ENCODE measurements at regions not wholly inside any gene's neighbourhood (a gene's known extent, or its start where the extent isn't known, plus 50 kb on each side); places are given as distances from the start of the nearest gene placed in this dataset.
"Not testable (repeated sequence)": the region's sequence is repeated elsewhere in the genome, so short reads cannot be mapped to it uniquely, and the experiment has no call there.

DNA sequence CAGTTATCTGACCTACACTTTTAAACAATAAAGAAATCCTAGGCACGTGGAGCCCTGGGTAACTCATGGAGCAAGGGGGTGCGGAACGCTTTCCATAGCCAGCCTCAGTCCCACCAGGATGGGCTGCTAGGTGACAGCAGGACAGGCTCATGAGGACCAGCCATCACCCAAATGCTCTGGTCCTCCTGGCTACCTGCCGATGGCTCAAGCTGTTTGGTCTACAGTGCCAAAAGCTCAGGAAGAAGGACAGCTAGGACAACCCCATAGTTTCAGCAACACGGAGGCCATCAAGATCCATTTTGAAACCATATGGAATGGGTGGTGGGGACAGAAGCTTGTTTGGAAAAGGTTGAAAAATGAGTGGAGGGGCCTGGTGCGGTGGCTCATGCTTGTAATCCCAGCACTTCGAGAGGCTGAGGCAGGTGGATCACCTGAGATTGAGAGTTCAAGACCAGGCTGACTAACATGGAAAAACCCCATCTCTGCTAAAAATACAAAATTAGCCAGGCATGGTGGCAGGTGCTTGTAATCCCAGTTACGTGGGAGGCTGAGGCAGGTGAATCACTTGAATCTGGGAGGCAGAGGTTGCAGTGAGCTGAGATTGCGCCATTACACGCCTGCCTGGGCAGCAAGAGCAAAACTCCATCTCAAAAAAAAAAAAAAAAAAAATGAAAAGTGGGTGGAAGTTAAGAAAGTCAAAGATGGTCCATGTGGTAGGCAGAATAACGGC, 93.7 kb upstream of the ALDH3B2 start:
- not testable (repeated sequence) for DNase-seq (ENCODE audit: low read depth)

DNA sequence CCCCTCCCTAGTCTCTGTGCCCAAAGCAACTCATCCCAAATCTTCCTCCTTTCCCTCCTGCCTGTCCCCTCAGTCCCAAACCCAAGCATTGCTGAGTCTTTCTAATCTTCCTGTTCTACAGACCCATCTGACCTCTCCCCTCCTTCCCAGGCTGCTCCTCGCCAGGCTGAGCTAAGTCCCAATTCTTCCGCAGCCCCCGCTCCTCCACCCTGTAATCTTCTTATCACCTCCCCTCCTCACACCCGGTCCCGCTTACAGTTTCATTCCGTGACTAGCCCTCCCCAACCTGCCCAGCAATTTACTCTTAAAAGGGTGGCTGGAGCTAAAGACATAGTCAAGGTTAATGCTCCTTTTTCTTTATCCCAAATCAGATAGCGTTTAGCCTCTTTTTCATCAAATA, 86.8 kb upstream of the ALDH3B2 start:
- not testable (repeated sequence) for DNase-seq (ENCODE audit: low read depth)

DNA sequence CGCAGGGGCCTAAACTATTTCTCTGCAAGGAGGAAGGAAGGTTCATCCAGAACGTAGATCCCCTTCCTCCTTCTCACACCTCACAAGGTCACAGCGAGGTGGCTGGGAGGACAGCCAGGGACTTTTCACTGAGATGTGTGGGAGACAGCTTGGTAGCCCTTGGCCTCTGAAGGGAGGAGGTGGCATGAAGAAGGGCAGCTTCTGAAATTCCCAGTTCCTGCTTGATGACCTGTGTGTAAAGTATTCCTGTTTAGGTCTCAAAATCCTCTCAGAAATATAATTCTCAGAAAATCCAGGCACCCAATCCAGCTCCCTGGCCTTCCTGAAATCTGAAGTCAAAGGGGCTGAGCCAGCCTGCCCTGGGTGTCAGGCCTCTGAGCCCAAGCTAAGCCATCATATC, 84.9 kb upstream of the ALDH3B2 start:
- not testable (repeated sequence) for DNase-seq (ENCODE audit: low read depth)

DNA sequence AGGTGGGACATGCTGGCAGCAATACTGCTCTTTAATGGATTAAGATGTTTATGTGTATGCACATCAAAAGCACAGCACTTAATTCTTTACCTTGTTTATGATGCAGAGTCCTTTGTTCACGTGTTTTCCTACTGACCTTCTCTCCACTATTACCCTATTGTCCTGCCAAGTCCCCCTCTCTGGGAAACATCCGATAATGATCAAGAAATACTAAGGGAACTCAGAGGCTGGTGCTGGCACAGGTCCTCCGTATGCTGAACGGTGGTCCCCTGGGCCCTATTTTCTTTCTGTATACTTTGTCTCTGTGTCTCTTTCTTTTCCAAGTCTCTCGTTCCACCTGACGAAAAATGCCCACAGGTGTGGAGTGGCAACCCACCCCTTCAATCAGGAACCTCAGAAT, 84.0 kb upstream of the ALDH3B2 start:
- DNase-seq (ENCODE audit: low read depth), result not testable (repeated sequence)

DNA sequence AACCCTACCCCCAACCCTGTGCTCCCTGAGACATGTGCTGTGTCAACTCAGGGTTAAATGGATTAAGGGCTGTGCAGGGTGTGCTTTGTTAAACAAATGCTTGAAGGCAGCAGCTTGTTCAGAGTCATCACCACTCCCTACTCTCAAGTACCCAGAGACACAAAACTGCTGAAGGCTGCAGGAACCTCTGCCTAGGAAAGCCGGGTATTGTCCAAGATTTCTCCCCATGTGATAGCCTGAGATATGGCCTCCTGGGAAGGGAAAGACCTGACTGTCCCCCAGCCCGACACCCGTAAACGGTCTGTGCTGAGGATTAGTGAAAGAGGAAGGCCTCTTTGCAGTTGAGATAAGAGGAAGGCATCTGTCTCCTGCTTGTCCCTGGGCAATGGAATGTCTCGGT, 83.6 kb upstream of the ALDH3B2 start:
- not testable (repeated sequence) for DNase-seq (ENCODE audit: low read depth)

DNA sequence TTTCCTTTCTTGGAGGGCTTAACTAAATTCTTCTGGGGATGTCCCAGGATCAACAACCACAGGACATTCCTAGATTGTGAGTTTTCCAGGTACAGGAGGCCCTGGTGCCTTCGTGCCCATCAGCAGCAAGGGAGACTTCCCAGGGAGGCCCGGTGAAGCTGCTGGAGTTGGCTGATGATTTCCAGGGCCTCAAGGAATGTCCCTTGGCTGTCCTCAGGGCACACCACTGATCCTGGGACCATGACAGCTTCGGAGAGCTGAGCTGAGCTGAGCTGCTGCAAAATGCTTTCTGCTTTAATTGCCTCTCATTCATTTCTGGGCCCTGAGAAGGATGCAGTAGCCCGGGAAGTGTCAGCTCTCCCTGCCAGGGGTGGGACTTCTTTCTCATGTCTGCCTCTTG, 79.4 kb upstream of the ALDH3B2 start:
- not testable (repeated sequence) for DNase-seq (ENCODE audit: low read depth)

DNA sequence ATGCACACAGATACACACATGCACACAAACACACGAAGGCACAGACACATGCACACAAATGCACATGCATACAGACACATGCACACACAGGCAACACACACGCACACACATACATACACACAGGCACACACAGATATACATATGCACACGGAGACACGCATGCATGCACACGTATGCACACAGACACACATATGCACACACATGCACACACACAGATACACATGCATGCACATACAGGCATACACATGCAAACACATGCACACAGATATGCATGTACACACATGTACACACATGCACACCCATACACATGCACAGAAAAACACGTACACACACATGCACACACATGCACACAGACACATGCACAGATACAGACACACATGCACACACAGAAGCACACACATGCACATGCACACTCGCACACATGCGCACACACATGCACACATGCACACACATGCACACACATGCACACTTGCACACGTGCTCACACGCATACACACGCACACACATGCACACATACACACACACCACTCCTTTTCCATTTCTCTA, 70.8 kb upstream of the ALDH3B2 start:
- DNase-seq (ENCODE audit: low read depth), result no peak

DNA sequence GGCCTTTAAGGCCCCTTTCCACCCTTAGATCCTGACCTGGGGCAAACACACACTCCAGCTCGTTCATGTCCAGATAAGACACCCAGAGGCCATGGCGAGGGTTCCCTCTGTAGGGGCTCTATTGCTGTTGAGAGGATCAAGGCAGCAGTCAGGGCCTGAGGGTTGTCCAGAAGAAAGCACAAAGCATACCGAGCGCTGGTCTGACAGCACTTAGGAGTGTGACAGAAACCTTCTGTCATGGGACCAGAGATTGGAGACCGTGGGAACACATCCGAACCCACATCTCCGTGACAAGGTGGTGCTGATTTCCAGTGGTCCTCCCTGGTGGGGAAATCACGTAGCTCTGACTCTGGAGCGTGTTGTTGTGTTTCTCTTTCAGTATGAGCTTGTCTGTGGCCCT, 69.8 kb upstream of the ALDH3B2 start:
- DNase-seq (ENCODE audit: low read depth), result not testable (repeated sequence)

DNA sequence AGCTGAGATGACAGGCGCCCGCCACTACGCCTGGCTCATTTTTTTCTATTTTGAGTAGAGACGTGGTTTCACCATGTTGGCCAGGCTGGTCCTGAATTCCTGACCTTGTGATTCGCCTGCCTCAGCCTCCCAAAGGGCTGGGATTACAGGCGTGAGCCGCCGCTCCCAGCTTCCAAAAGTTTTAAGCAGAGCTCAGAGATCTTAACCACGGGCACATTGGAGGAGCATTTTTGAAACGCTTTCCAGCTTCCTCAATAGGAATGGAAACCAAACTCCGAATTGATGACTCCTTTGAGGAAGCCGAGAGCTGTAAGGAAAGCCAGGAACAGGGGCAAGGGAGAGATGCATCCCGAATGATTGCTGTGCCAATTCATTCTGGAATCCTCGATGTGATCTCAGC, 63.8 kb upstream of the ALDH3B2 start:
- DNase-seq (ENCODE audit: low read depth), result not testable (repeated sequence)

DNA sequence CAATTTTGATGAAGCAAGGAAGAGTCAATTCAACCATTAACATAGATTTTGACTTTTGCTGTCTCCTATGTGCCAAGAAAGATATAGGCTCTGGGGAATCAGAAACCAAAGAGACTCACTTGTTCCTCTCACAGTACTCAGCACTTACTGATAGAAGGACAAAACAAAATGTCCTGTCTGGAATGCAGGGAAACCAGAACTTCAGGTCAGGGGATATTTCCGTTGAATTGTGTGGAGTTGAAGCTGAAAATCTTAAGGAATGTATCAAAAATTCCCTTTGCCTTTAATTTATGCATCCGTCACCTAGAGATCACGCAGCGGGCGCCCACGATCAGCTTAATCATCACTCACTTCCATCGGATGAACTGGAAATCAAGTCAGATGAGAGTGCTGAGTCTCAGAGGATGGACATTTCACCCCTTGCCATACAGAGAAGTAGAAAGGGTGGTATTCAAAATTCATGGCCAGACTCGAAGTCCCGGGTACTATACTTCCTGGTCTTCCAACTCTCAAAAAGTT, 63.2 kb upstream of the ALDH3B2 start:
- not testable (repeated sequence) for DNase-seq (ENCODE audit: low read depth)

DNA sequence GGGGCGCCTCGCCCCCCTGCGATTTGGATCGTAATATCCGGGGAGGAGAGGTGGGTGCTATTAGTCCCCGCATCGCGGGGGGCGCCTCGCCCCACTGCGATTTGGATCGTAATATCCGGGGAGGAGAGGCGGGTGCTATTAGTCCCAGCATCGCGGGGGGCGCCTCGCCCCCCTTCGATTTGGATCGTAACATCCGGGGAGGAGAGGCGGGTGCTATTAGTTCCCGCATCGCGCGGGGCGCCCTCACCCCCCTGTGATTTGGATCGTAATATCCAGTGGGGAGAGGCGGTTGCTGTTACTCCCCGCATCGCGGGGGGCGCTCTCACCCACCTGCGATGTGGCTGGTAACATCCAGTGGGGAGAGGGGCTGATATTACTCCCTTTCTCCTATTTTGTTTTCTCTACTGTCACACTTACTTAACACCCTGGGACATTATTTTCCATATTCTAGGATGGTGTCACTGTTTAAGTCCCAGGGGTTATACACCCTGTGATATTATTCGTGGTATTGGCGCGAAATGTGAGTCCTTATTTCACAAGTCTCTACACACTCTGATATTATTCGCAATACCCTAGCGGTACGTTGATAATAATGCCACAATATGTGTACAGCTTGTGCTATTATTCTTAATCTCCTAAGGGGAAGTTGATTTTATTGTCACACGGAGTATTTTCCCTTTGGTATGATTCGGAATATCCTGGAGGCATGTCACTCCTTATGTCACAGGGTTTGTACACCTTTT, 57.8 kb upstream of the ALDH3B2 start:
- DNase-seq (ENCODE audit: low read depth), result peak; percentile 16

DNA sequence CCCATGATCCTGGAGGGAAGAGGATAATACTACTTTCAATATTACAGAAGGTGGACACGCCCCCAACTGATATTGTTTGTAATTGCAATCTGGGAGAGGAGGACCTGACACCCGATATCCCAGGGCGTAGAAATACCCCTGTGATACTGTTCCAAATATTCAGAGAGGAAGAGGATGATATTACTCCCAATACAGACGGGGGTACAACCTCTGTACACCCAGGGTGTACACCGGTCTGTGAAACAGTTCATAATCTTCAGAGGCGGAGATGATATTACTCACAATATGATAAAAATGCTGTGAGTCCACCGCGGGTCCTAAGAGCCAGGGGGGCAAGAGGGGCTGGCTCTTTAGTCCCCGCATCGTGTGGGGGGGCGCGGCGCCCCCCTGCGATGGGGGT, 57.2 kb upstream of the ALDH3B2 start:
- no peak for DNase-seq (ENCODE audit: low read depth)

DNA sequence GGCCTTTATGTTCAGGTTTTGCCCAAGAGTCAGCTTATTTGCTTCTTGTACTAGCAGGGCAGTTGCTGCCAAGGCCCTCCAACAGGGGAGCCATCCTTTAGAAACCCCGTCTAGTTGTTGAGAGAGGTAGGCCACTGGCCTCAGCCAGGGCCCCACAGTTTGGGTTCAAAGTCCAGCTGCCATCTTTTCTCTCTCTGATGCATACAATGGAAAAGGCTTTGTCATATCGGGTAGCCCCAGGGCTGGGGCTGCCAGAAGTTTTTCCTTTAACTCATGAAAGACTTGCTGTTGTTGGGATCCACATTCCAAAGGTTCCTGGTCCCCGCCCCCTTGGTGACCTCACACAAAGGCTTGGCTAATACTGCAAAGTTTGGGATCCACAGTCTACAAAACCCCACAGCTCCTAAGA, 53.7 kb upstream of the ALDH3B2 start:
- DNase-seq (ENCODE audit: low read depth), result not testable (repeated sequence)

DNA sequence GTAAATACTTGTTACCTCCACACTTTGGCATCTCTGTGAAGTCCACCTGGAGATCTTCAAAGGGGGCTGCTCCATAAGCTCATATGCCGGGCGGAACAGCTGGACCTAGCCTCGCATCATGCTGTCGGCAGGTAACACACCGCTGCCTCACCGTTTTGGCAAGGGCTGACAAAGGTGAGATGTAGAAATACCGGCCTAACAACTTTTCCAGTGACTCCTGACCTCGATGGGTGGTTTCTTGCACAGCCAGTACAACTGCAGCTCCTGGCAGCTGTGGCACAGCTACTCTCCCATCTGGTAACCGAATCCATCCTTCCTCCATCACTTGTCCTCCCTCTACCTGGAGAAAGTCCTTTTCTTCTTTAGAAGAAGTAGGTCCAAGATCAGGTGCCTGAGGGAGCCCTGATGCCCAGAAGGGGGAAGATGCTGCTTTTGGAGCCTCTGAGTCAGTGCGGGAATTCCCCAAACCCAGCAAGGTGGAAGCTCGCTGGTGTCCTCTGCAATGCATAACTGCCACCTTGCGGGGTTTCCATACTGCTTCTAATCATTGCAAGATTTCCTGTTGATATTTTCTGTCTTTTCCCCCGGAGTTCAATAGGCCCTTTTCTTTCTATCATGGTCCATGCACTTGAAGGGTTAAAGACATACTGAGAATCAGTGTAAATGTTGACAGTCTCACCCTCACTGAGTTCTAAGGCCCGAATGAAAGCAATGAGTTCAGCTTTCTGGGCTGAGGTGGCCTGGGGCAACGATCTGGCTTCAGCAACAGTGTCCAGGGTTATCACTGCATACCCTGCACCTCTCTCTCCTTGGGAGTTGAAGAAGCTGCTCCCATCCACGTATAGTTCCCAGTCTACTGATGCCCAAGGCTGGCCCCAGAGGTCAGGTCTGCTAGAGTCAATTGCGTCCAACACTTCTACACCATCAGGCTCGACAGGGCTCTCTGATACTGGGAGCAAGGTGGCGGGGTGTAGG, 52.9 kb upstream of the ALDH3B2 start:
- DNase-seq (ENCODE audit: low read depth), result peak; percentile 32
